T47D (cell line): ENCODE measurements at regions not wholly inside any gene's neighbourhood (a gene's known extent, or its start where the extent isn't known, plus 50 kb on each side); places are given as distances from the start of the nearest gene placed in this dataset.
"Not testable (repeated sequence)": the region's sequence is repeated elsewhere in the genome, so short reads cannot be mapped to it uniquely, and the experiment has no call there.

Experiments used
- DNase-seq, 2 experiments: peaks; one replicate each; pipeline versions ENCODE4 v3.0.0 to v3.0.0-alpha.2; 2011 to 2012; ENCODE audit warnings: low read depth in 1 of 2, low spot score in 1 of 2
- JUND ChIP-seq: IDR thresholded peaks from 2 replicates; pipeline ENCODE4 v1.6.1; 2012; ENCODE audit warnings: low read depth
- in situ Hi-C: cut with HindIII; loops from 2 replicates; pipeline ENCODE4 v1.10.0; 2016; ENCODE audit warnings: low sequenced_read_pairs, low pct_unique_long_range_greater_than_20kb

DNA sequence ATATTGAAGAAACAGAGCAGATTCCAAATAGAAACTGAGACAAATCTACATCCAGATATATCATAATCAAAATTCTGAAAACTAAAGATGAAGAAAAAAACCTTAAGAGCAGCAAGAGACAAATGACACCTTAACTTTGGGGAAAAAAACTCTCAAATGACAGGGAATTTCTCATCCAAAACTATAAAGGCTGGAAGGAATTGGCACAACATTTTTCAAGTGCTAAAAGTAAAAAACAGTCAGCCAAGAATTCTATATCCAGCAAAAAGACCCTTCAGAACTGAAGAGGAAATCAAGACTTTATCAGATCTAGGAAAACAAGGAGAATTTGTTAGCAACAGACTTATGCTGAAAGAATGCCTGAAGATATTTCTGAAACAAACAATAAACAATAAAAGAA, 90.3 kb upstream of the RASSF8 start:
- DNase-seq, result no peak
- in situ Hi-C loops, result no loop called here

DNA sequence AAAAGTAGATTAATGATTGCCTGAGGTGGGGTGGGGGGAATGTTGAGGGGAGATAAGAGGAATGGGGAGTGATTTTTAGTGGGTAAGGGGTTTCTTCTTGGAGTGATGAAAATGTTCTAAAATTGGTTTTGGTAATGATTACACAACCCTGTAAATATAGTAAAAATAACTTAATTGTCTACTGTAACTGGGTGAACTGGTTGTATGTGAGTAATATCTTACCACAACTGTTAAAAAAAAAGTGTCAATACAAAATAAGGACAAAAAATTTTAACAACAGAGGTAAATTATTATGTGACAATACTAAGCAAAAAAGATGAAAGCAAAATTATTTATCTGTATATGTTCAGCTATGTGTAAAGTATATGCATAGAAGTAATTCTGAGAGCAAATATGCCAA, 86.3 kb upstream of the RASSF8 start:
- TF ChIP-seq JUND, result no peak
- no peak for DNase-seq
- in situ Hi-C loops, result no loop called here

More for the DNA sequence above, 90.3 kb upstream of the RASSF8 start:
- TF ChIP-seq JUND, result no peak

DNA sequence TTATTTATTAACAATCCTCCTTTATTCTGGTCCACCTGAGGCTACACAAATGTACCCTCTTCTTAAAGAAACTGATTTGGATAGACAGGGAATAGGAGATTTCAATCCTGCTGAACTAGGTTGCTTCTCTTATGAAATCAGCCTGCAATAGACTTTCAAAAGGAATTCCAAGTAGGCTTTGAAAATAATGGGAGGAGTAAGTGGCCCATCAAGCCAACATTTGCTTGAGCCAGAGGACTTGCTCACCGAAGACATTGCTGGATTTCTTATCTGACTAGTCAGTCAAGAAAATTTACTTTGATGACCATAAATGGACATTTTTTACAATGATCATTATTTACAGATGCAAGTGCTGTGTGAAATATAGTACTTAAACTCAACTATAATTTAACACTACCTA, 82.8 kb upstream of the RASSF8 start:
- no peak for TF ChIP-seq JUND
- in situ Hi-C loops, result no loop called here
- no peak for DNase-seq

DNA sequence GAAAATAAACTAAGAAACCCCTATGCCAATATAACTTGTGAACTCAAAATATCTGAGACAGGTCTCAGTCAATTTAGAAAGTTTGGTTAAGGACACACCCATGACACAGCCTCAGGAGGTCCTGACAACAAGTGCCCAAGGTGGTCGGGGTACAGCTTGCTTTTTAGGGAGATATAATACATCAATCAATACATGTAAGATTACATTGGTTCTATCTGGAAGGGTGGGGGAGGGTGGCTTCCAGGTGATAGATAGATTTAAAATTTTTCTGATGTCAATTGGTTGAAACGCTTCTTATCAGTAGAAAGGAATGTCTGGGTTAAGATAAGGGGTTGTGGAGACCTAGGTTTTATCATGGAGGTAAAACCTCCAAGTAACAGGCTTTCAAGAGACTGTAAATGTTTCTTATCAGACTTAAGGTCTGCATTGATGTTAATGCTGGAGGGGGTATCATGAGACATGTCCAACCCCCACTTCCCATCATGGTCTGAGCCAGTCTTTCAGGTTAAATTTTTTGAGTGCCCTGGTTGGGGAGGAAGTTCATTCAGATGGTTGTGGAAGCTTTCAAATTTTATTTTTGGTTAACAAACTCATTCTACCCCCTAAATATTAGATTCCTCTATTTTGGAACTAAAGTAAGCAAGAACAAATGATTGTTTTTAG, 82.0 kb upstream of the RASSF8 start:
- no peak for TF ChIP-seq JUND
- DNase-seq, result no peak
- in situ Hi-C loops, result no loop called here

DNA sequence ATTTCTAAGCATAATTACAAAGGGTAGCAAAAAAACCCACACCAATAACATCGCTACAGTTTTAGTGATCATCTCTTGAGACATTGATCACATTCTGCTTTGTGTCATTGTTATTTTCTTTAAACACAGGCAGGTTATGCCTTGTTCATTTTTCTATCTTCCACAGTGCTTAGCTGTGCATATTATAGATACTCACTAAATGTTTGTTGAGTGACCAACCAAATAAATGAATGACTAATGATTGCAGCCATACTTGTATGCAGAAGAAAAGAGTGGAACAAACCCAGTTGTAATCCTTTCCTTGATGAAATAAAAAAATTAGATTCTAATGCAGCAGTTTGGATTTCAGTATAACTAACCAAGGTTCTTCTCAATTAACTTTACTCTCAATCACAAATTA, 81.0 kb upstream of the RASSF8 start:
- in situ Hi-C loops, result no loop called here
- no peak for TF ChIP-seq JUND
- DNase-seq, result no peak

DNA sequence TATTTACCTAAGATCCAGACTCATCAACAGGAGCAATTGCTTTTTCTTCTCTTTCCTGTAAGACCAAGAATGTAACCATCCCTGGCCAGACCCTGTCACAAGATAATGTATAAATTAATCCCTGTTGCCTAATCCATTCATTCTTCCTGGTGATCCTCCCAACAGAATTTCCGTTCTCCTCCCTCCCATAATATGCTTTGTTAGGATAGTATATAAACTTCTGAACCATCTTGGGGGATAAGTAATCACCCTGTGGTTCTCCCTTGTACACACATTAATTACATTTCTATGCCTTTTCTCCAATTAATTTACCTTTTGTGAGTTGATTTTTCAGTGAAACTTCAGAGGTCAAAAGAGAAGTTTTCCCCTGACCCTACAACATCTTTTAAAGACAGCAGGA, 76.2 kb upstream of the RASSF8 start:
- no peak for TF ChIP-seq JUND
- in situ Hi-C loops, result no loop called here
- DNase-seq, result no peak

DNA sequence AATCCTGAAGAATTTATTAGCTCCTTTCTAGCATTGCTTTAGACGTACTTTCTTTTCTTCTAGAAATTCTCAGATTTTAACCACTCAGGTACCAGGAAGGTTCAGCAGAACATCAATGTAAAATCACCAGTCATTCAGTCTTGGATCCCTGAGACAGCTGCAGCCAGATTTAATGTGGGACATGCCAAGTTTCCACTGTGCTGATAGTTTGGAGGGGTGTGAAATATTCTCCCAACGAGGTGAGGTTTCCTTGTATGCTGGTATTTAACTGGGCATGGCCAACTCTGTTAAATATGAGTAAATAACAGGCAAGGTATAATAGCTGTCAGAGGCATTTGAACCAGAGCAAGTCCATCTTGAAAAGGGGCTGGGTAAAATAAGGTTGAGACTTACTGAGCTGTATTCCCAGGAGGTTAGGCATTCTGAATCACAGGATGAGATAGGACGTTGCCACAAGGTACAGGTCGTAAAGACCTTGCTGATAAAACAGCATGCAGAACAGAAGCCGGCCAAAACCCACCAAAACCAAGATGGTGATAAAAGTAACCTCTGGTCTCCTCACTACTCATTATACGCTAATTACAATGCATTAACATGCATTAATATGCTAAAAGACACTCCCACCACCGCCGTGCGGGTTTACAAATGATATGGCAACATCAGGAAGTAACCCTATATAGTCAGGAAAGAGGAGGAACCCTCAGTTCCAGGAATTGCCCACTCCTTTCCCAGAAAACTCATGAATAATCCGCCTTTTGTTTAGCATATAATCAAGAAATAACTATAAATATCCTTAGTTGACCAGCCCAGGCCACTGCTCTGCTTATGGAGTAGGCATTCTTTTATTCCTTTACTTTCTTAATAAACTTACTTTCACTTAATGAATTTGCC, 75.2 kb upstream of the RASSF8 start:
- DNase-seq, result no peak
- TF ChIP-seq JUND, result no peak
- in situ Hi-C loops, result no loop called here

DNA sequence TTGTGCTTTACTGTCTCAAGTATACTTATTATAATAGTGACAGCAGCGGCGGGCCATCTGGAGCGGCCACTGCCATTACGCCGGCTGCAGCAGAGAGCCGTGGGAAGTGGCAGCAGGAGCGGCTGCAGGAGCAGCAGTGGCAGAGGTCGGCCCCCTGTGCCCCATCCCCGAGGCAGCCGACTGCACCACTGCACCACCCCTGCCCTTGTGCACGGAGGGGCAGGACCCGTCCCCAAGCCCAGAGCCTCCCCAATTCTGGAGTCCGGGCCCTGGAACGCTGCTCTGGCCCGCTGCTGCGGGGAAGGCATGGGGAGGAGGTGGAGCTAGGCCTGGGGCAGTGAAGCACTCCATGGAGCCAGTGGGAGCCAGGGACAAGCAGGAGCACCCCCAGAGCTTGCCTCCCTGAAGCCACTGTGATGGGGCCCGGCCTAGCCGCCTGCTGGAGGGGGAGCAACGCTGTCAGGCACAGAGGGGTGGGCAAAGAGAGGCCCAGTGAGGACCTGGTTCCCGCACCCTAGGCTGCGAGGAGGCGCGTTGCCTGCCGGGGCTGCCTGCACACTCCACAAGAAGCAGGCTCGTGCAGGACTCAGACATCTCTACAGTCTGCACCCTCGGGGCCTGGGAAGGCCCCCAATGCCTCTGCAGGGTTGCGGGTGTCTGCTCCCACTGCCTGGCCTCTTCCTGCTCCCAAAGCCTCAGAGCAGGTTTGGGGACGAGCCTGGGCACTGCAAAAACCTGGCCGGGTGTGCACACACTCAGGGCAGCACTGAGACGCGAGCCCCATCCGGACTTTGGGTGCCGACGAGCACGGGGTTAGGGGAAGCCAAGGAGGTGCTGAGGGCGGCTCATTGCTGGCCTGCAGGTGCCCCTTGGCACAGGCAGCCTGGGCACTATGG, 74.2 kb upstream of the RASSF8 start:
- no peak for TF ChIP-seq JUND
- in situ Hi-C loops, result no loop called here
- no peak for DNase-seq

DNA sequence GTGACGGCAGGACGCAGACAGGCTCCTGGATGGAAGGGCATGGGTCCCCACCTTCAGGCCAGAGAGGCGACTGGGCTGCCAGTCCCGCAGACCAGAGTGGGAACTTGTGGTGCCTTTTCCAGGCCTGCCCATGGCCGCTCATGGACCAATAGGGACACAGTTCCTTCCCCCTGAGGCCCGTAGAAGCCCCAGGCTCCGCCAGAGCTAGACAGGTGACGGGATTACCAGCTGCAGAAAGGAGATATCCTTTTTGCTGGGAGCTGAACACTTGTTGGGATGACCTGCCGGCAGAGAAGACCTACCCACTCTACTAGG, 73.6 kb upstream of the RASSF8 start:
- TF ChIP-seq JUND, result no peak
- in situ Hi-C loops, result no loop called here

DNA sequence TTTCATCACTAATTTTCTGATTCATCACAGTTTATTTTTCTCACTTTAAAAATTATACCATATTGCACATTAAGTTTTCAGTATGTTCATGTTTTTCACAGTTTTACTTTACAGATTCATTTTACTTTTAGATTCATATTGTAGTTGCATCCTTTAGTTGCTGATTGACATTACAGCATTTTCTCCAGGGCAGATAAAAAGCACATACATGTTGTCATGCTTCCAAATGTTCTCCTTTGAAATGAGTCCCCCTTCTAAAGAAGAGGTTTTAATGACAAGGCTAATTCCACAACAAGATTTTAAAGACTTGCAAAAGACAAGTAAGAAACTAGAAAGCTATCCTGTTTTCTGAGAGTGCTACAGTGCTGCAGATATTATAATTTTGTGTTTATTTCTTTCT, 72.1 kb upstream of the RASSF8 start:
- no peak for DNase-seq
- no peak for TF ChIP-seq JUND
- in situ Hi-C loops, result no loop called here

More for the DNA sequence above, 73.6 kb upstream of the RASSF8 start:
- DNase-seq, result no peak

DNA sequence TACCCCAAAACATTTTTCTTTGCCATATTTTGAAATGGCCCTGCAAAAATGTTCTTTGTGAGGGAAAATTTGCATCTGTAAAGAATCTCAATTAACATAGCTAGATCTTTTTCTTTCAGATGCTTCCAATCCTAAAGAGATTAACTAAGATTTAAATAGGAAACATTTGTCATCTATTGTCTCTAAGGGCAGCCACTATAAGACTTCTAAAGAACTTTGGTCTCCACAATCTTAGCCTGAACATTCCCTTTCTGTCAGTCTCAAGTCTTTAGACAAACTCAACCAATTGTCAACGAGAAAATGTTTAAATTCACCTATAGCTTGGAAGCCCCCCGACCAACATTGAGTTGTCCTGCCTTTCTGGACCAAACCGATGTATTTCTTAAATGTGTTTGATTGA, 71.1 kb upstream of the RASSF8 start:
- no peak for DNase-seq
- in situ Hi-C loops, result no loop called here
- TF ChIP-seq JUND, result no peak

DNA sequence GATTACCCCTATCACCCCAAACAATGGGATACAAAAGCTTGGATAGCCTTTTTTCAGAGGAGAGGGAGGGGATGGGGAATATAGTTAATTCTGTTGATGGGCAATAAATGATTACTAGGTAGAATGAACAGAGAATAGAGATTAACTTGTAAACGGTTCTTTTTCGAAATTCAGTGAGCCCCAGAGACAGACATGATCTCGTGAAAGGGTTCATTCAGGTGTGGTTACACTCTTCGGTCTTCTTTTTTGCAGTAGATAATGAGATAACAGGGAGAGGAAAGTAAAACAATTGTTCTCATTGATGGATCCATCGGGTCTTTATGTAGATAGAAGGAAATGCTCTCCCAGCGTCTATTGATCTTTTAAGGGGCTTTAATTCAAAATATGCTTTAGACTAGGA, 69.3 kb upstream of the RASSF8 start:
- TF ChIP-seq JUND, result no peak
- in situ Hi-C loops, result no loop called here
- DNase-seq, result no peak

DNA sequence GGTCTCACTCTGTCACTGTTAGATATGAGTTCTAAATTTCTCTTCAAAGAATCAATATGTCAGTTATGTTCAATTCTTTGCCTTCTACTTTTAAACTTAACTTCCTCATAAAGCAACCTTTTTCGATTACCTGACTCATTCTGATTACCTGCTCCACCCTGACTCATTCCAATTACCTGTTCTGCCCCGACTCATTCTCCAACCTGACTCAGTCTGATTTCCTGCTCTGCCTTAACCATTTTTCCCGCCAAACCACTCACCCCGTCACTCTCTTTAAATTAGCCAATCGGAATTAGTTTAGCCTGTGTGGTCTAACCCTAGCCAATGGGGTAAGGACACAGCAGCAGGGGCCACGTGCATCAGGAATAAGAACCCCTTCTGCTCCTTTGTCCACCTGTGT, 67.4 kb upstream of the RASSF8 start:
- in situ Hi-C loops, DNase-seq: not testable (repeated sequence)
